IMR-90 (cell line): ENCODE measurements at regions not wholly inside any gene's neighbourhood (a gene's known extent, or its start where the extent isn't known, plus 50 kb on each side); places are given as distances from the start of the nearest gene placed in this dataset.

ENCODE experiments used
- ATAC-seq: fragments of 200-7000 bp; cut with Tn5 transposase; 2 replicates; pipeline ENCODE4 v1.9.1; 2020; ENCODE audit warnings: low read depth, mild to moderate bottlenecking, moderate library complexity
- BruUV-seq: library from RNA; stranded (reverse); fragments of 400-500 nt; replicated peaks from 2 replicates; lab custom pipeline; 2021; lab: Mats Ljungman, UMichigan
- CTCF ChIA-PET: fragments of 300-600 bp; formaldehyde crosslinking; extraction: SDS; loops from one replicate; lab custom pipeline; 2021; ENCODE audit warnings: antibody characterized with exemption; lab: Yijun Ruan, JAX
- POLR2A ChIA-PET: fragments of 300-600 bp; sonication (Branson Sonifier 250); formaldehyde crosslinking; loops from one replicate; lab custom pipeline; 2022; ENCODE audit warnings: antibody characterized with exemption; ENCODE audit not compliant: unreplicated experiment; lab: Charles Lee
- DNase-seq: peaks from one replicate; pipeline ENCODE4 v3.0.0; 2013
- H2AFZ ChIP-seq: replicated peaks from 2 replicates; pipeline ENCODE3; 2013; ENCODE audit warnings: low read length, mild to moderate bottlenecking; ENCODE audit not compliant: poor library complexity
- H2AK5ac ChIP-seq: 2 replicates; pipeline ENCODE4 v1.6.1; 2013; ENCODE audit warnings: low read depth, low read length, inconsistent platforms
- H2AK9ac ChIP-seq: replicated peaks from 2 replicates; pipeline ENCODE3; 2013; ENCODE audit warnings: mild to moderate bottlenecking, low read depth, low read length, moderate library complexity; ENCODE audit not compliant: poor library complexity
- H2BK120ac ChIP-seq: 2 replicates; pipeline ENCODE4 v1.6.1; 2013; ENCODE audit warnings: low read depth, low read length, inconsistent platforms
- H2BK15ac ChIP-seq: 3 replicates; pipeline ENCODE4 v1.6.1; 2013; ENCODE audit warnings: low read depth, low read length, inconsistent platforms
- H2BK20ac ChIP-seq: 2 replicates; pipeline ENCODE4 v1.6.1; 2013; ENCODE audit warnings: low read depth, mild to moderate bottlenecking, inconsistent platforms, low read length, moderate library complexity
- H2BK5ac ChIP-seq: 2 replicates; pipeline ENCODE4 v1.6.1; 2013; ENCODE audit warnings: mild to moderate bottlenecking, low read depth, low read length, inconsistent platforms; ENCODE audit not compliant: poor library complexity, severe bottlenecking
- H3K14ac ChIP-seq: replicated peaks from 2 replicates; pipeline ENCODE4 v1.6.1; 2013; ENCODE audit warnings: low read depth, low read length, inconsistent platforms
- H3K18ac ChIP-seq: 2 replicates; pipeline ENCODE4 v1.6.1; 2013; ENCODE audit warnings: low read depth, low read length, control low read depth
- H3K23ac ChIP-seq: 2 replicates; pipeline ENCODE4 v1.6.1; 2013; ENCODE audit warnings: low read depth, low read length, inconsistent platforms
- H3K27ac ChIP-seq: 2 replicates; pipeline ENCODE4 v1.5.1; 2013; ENCODE audit warnings: mild to moderate bottlenecking, control low read depth, low read length; ENCODE audit not compliant: insufficient read depth
- H3K27me3 ChIP-seq: 2 replicates; pipeline ENCODE4 v1.6.1; 2013; ENCODE audit warnings: low read length; ENCODE audit not compliant: control insufficient read depth, insufficient read depth
- H3K36me3 ChIP-seq: 2 replicates; pipeline ENCODE4 v1.6.1; 2013; ENCODE audit warnings: low read length, mixed read lengths; ENCODE audit not compliant: control insufficient read depth, insufficient read depth
- H3K4ac ChIP-seq: 2 replicates; pipeline ENCODE4 v1.6.1; 2013; ENCODE audit warnings: low read depth, low read length, inconsistent platforms
- H3K4me1 ChIP-seq: 2 replicates; pipeline ENCODE4 v1.6.1; 2013; ENCODE audit warnings: low read length, mixed read lengths; ENCODE audit not compliant: control insufficient read depth, insufficient read depth
- H3K4me2 ChIP-seq: 2 replicates; pipeline ENCODE4 v1.6.1; 2013; ENCODE audit warnings: low read depth, mild to moderate bottlenecking, control low read depth, low read length, moderate library complexity
- H3K4me3 ChIP-seq: 2 replicates; pipeline ENCODE4 v1.5.1; 2013; ENCODE audit warnings: low read depth, mild to moderate bottlenecking, control low read depth, low read length, moderate library complexity; ENCODE audit not compliant: insufficient read depth
- H3K56ac ChIP-seq: 2 replicates; pipeline ENCODE4 v1.6.1; 2013; ENCODE audit warnings: low read length, inconsistent platforms; ENCODE audit not compliant: insufficient read depth; ENCODE audit errors: extremely low read depth
- H3K79me1 ChIP-seq, 2 experiments: 2 replicates each; pipeline ENCODE4 v1.6.1; 2013; ENCODE audit warnings: low read length in 2 of 2, inconsistent platforms in 1 of 2, low read depth in 1 of 2
- H3K9ac ChIP-seq: 2 replicates; pipeline ENCODE4 v1.6.1; 2013; ENCODE audit warnings: low read depth, low read length, control low read depth
- H3K9me1 ChIP-seq: 2 replicates; pipeline ENCODE4 v1.6.1; 2013; ENCODE audit warnings: low read length, inconsistent platforms; ENCODE audit not compliant: insufficient read depth
- H3K9me3 ChIP-seq: 2 replicates; pipeline ENCODE4 v1.6.1; 2013; ENCODE audit warnings: low read length; ENCODE audit not compliant: control insufficient read depth, insufficient read depth
- H4K20me1 ChIP-seq: 2 replicates; pipeline ENCODE4 v1.6.1; 2013; ENCODE audit warnings: low read length, inconsistent platforms; ENCODE audit not compliant: insufficient read depth
- H4K5ac ChIP-seq: 2 replicates; pipeline ENCODE4 v1.6.1; 2013; ENCODE audit warnings: mild to moderate bottlenecking, low read depth, low read length, control low read depth
- H4K8ac ChIP-seq, 2 experiments: 2 replicates each; pipeline ENCODE4 v1.6.1; 2013; ENCODE audit warnings: low read depth in 2 of 2, low read length in 2 of 2, control low read depth in 1 of 2, inconsistent platforms in 1 of 2
- H4K91ac ChIP-seq: 2 replicates; pipeline ENCODE4 v1.6.1; 2013; ENCODE audit warnings: low read depth, low read length, inconsistent platforms; ENCODE audit not compliant: insufficient read depth
- BHLHE40 ChIP-seq: fragments of 150-350 bp; IDR thresholded peaks from 2 replicates; pipeline ENCODE4 v1.6.1; 2016; ENCODE audit warnings: mild to moderate bottlenecking, low read depth, low read length
- CEBPB ChIP-seq: IDR thresholded peaks from 2 replicates; pipeline ENCODE4 v1.6.1; 2012; ENCODE audit warnings: low read depth, low read length, improper control_type of control experiment
- CHD1 ChIP-seq: IDR thresholded peaks from 2 replicates; pipeline ENCODE4 v1.6.1; 2012; ENCODE audit warnings: low read depth, low read length, improper control_type of control experiment
- CTCF ChIP-seq: conservative IDR thresholded peaks from 2 replicates; pipeline ENCODE4 v1.5.1; 2012; ENCODE audit warnings: mild to moderate bottlenecking, low read depth, low read length, improper control_type of control experiment
- ELK1 ChIP-seq: fragments of 150-350 bp; IDR thresholded peaks from 2 replicates; pipeline ENCODE4 v1.6.1; 2016; ENCODE audit warnings: low read depth, mild to moderate bottlenecking, low read length, moderate library complexity, borderline replicate concordance
- FOS ChIP-seq: fragments of 150-350 bp; IDR thresholded peaks from 2 replicates; pipeline ENCODE4 v1.6.1; 2016; ENCODE audit warnings: low read depth, low read length
- MAZ ChIP-seq: IDR thresholded peaks from 2 replicates; pipeline ENCODE4 v1.6.1; 2012; ENCODE audit warnings: low read depth, mild to moderate bottlenecking, low read length, improper control_type of control experiment, moderate library complexity, borderline replicate concordance
- NFE2L2 ChIP-seq: fragments of 150-350 bp; IDR thresholded peaks from 2 replicates; pipeline ENCODE4 v1.6.1; 2016; ENCODE audit warnings: low read depth, mild to moderate bottlenecking, low read length
- POLR2A ChIP-seq: IDR thresholded peaks from 2 replicates; pipeline ENCODE4 v1.6.1; 2012; ENCODE audit warnings: mild to moderate bottlenecking, low read depth, low read length
- RAD21 ChIP-seq: IDR thresholded peaks from 2 replicates; pipeline ENCODE4 v1.6.1; 2012; ENCODE audit warnings: low read length, improper control_type of control experiment
- RCOR1 ChIP-seq: IDR thresholded peaks from 2 replicates; pipeline ENCODE4 v1.6.1; 2012; ENCODE audit warnings: mild to moderate bottlenecking, low read length, improper control_type of control experiment; ENCODE audit not compliant: insufficient replicate concordance
- USF2 ChIP-seq: fragments of 150-350 bp; IDR thresholded peaks from 2 replicates; pipeline ENCODE4 v1.6.1; 2017; ENCODE audit warnings: mild to moderate bottlenecking, antibody characterized with exemption, low read length, low read depth
- WGBS, 2 experiments: methylation state at CpG; one replicate each; pipeline versions ENCODE4 v1.1.5 to v1.1.7; 2013; ENCODE audit warnings: missing lambda C conversion rate in 2 of 2; ENCODE audit not compliant: insufficient read length in 1 of 2; ENCODE audit errors: extremely low coverage in 2 of 2; 5-methylcytosine and 5-hydroxymethylcytosine counted together
- dilution Hi-C: fragments of 300-500 bp; cut with HindIII; formaldehyde crosslinking; loops from one replicate; pipeline ENCODE4 v1.14.3; 2018; ENCODE audit warnings: low sequenced_read_pairs; ENCODE audit not compliant: unreplicated experiment
- in situ Hi-C: fragments of 300-500 bp; cut with MboI; formaldehyde crosslinking; loops from 3 replicates; pipeline ENCODE4 v1.14.3; 2019; ENCODE audit warnings: low sequenced_read_pairs, inconsistent platforms, mixed read lengths
- intact Hi-C: fragments of 100-400 bp; cut with micrococcal nuclease; formaldehyde crosslinking; loops from 2 replicates; pipeline ENCODE4 v1.10.0; 2022

- H3K14ac ChIP-seq, result no peak overlapping the region
- H3K23ac ChIP-seq, result no peak overlapping the region
- H2BK15ac ChIP-seq, result no peak overlapping the region
- TF ChIP-seq MAZ (no peak), RAD21 (no peak), NFE2L2 (no peak), CEBPB (no peak), ELK1 (no peak), FOS (no peak), BHLHE40 (no peak), CHD1 (no peak), POLR2A (no peak), USF2 (no peak), RCOR1 (no peak), CTCF (no peak)
- no peaks in the 10 kb centered on the region for H3K27me3 ChIP-seq
- H3K4me2 ChIP-seq, result no peak overlapping the region
- in situ Hi-C loops (loop anchor here (25.0 kb wide), 1 partner anchor 106 kb away; no protein-coding TSS in a partner anchor), intact Hi-C loops (no loop called here), dilution Hi-C loops (no loop called here)
- H4K91ac ChIP-seq, result no peak overlapping the region
- CTCF ChIA-PET, result no interaction called here
- H2BK5ac ChIP-seq, result no peak overlapping the region
- H4K20me1 ChIP-seq, result no peaks in the 10 kb centered on the region
- no peak overlapping the region for H2AFZ ChIP-seq
- H2AK5ac ChIP-seq, result no peak overlapping the region
- no TSS peak for BruUV-seq
- no peak overlapping the region for H3K9ac ChIP-seq
- H3K4ac ChIP-seq, result no peak overlapping the region
- no peaks in the 10 kb centered on the region for H3K36me3 ChIP-seq
- no peak overlapping the region for H3K4me3 ChIP-seq
- DNase-seq, result no peak
- ATAC-seq, result no peak
- H4K8ac ChIP-seq, result no peak overlapping the region
- no peaks in the 10 kb centered on the region for H3K9me3 ChIP-seq
- H3K18ac ChIP-seq, result no peak overlapping the region
- no peak overlapping the region for H2BK20ac ChIP-seq
- no peak overlapping the region for H2BK120ac ChIP-seq
- POLR2A ChIA-PET, result no interaction called here
- H3K9me1 ChIP-seq, result no peaks in the 10 kb centered on the region
- no peak overlapping the region for H3K27ac ChIP-seq
- H4K5ac ChIP-seq, result no peak overlapping the region
- H2AK9ac ChIP-seq, result no peak overlapping the region
- H3K56ac ChIP-seq, result no peak overlapping the region
- WGBS, 2 experiments, result no CpG with 5 or more reads among the region's 3 CpGs
- no peaks in the 10 kb centered on the region for H3K79me1 ChIP-seq
- no peaks in the 10 kb centered on the region for H3K4me1 ChIP-seq
Observed at GRCh38 chr20:39706184-39706663, 744.1 kb downstream of the DHX35 start.
